ENCODE measurements at regions not wholly inside any gene's neighbourhood (a gene's known extent, or its start where the extent isn't known, plus 50 kb on each side); places are given as distances from the start of the nearest gene placed in this dataset.
A peak's percentile ranks its signal among the peaks of the same experiment; 100 is the strongest.

DNA sequence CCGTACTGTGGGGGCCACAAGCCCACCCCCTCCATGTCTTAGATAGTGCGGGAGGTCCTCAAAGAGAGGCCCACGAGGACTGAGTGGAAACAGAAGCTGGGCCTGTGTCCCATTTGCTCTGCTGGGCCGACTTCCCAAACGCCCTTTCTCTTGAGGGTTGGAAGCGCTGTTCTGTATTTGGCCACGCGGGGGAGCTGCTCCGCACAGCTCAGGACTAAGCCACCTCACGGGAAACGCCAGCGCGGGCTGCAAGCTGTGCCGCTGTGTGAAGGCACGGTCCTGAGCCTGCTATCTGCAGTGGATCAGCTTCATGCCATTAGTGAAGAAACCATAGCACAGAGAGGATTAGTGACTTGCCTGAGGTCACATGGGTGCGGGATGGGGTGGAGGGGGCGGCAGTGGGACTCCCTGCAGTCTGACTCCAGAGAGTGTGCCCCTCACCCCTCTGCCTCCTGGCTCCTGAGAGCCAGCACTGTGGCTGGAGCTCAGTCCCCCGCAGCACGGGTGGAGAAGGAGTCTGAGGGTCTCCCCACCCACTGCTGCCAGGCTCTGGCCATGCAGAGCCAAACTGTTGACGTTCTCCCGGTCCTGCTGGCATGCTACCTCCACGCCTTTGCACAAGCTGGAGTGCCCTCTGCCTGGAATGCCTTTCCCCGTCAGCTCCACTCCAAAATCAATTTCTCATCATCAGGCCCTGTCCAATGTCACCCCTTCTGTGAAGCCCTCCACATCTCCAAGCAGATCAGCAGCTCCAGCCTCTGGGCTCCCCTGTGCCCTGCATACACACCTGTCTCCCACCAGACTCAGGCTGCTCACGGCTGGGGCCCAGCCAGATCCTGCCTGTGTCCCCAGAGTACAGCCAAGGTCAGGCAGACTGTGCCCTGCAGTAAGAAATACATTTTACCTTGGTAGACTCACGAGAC lies 51.5 kb upstream of the LRRC32 start:
- peak; percentile 41 for DNase-seq

DNA sequence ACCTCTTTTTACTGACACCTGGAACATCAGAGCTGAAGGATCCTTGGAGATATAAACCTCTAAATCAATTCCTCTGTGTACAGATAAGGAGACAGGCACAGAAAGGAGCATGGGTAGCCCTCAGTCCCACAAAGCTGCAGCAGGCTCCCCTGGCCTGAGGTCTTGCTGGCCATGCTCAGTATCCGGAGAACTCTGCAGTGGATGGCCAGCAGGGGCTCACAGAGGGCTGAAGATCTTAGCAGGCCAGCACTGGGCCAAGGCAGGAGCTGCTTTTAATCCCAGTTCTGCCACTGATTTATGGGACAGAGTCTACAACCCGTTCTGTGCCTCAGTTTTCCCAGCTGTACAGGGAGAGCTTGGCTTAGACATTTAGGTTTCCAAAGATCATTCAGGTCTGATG lies 52.6 kb upstream of the LRRC32 start:
- DNase-seq = no peak

DNA sequence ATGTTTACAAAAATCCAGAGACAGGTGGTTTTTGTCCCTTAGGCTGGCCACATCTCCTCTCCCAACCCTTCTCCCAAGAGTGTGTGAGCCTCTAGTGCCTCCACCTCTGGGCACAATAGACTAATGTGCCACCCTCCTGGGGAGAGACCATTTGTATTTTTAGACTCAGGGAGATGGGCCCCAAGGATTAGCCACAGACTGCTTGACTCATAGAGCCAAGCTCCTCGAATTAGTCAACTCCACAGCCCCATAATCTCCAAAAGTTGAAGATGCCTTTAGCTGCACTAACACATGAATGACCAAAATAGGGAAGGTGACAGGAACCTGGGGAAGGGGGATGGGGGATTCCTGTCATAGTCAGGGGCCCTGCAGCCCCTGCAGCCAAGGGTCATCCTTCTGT lies 53.0 kb upstream of the LRRC32 start:
- DNase-seq = no peak

DNA sequence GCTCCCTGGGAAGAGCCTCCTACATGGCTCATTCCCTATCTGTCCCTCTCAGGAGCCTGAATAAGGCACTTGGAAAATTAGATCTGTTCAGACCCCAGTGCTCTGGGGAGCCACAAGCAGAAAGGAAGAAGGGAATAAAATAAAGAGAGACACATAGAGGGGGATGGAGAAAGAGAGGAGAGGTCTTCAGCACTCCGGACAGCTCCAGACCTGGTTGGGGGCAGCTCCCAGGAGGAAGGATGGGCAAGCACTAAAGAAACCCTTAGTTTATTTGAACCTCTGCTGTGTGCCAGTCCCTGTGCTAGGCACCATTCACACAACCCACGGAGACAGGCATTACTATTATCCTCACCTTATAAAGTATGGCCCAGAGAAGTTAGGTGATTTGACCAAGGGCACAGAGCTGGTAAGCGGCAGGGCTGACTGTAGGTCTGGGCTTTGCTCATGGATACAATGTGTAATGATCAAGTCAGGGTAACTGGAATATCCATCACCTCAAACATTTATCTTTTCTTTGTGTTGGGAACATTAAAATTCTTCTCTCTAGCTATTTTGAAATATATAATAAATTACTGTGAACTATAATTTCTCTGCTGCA lies 53.7 kb upstream of the LRRC32 start:
- DNase-seq = no peak

DNA sequence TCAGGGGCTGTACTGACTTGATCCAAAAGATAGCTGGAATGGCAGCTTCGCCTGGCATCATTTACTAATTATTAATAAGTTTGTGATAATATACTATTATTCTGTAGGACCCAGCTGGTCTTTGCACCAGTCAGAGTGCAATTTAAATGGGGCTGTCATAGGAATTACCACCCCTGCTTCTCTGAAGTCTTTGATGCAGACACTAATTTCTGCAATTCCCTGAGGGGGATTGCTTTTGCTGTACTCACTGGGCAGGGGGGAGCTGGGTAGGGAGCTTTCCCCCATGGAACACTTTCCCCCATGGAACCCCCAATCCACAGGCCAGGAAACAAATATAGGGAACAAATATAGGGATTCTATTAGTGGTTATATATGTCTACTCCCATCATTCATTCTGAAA lies 54.9 kb upstream of the TSKU start:
- no peak for DNase-seq

DNA sequence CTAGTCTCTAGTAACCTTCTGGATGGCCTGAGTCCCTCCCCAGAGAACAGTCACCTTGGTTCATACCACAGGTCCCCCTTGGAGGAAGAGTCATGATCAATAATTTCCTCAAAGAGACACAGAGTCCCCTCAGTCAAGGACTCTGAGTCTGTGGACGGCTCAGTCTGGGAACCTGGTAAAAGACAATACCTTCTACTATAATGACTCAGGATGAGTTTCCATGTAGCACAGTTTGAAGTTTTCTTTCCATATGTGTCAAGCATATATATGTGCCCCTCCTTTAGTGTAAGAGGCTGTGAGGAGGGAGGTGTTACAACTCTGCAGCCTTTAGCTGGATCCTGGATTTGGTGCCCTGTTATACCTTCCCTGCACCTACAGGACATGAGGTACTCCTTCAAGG lies 54.4 kb upstream of the TSKU start:
- no peak for DNase-seq

DNA sequence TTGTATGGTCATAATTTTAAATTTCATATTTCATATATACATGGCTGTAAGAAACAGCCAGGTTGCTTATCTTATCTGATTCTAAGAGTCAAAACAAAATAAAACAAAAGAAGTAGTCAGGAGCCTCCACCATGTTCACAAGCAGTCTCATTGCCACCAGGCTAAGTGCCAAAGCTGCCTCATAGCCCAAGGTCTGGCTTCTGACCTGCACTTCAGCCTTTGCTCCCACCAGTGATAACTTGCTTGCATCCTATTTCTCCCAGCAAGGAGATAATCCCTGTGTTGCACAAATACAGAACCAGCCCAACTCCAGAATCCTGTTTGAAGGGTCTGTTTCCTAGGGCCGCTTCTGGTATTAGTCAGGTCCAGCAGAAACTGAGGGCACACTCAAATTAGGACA lies 53.9 kb upstream of the TSKU start:
- no peak for DNase-seq

DNA sequence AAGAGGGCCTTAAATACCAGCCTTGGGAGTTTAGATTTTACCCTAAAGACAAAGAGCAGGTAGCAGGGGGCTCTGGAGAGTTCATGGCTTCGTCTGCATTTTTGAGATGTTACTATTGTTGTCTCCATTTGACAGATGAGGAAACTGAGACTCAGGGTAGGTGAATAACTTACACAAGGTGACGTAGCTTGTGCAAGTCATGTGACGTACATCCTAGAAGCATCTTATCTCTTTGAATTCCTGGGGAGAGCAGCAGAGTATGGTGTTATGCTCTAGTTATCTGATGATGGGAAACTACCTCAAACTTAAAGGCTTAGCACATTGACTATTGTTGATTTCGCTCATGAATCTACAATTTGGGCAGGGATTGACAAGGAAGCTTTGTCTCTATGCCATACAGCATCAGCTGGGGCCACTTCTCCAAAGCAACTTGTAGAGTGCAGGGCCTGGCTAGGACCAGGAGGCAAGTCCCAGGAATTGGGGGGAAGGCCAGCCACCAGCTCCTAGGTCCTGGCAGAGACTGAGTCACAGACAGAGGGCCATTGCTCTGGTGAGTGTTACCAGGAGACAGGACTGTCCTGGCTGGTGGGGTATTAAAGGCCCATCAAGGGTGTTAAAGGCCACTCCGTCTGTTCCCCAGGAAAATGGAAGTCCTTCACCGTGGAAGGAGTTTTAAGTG lies 52.1 kb upstream of the TSKU start:
- no peak for DNase-seq

DNA sequence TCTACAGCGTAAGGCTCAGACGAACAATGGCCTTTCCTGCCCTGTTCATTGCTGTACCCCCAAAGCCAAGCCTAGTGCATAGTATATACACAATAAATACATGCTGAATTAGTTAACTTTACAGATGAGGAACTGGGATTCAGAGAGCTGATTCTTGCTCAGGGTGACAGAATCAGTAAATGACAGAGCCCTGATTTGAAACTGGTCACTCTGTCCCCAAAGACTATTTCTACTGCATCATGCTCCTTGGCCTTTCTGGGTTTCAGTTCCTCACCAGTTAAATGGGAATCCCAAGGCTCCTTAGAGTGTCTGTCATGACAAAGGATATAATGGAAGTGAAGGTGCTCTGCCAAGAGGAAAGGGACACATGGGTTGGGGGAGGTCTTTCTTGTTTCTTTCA lies 50.5 kb upstream of the TSKU start:
- no peak for DNase-seq

All from NCI-H2171 (cell line).